ENCODE measurements at regions not wholly inside any gene's neighbourhood (a gene's known extent, or its start where the extent isn't known, plus 50 kb on each side); places are given as distances from the start of the nearest gene placed in this dataset.

DNA sequence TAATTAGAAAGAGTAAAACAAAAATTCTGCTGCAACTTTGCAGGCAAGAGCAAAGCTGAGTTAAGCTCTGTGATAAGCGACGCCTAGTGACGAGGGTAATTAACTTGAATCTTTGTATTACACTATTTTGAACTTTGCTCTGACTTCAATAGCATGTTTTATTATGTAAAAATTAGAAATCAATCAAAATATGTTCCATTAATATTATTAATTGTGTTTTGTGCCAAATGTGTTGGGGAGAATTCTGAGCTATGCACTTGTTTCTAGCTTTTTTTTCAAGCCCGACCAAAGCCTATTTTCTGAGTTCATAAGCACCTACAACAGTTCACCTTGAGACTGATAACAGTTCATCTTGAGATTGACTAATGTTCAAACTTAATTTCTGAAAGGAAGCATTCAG lies 90.1 kb upstream of the PDE3A start:
- no peak for DNase-seq

GRCh38 chr12:20280515-20280914 lies 87.8 kb upstream of the PDE3A start:
- DNase-seq: no peak

DNA sequence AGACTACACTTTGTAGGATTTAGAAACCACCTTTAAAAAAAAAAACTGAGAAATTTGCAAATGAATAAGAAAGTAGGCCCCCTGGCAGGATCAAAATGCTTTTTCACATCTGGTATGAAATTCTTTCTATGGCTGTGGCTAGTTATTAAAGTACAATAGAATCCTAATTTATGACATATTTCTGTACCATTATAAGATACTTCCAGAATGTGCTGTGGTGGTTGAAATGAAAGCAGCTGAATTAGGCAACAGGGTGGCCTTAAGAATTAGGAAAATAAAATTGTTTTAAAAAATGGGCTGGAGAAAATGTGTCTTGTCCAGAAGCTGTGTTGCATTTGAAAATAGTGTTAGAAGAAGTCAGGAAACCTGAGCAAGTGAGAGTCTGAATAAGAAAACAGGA lies 85.9 kb upstream of the PDE3A start:
- DNase-seq: no peak

DNA sequence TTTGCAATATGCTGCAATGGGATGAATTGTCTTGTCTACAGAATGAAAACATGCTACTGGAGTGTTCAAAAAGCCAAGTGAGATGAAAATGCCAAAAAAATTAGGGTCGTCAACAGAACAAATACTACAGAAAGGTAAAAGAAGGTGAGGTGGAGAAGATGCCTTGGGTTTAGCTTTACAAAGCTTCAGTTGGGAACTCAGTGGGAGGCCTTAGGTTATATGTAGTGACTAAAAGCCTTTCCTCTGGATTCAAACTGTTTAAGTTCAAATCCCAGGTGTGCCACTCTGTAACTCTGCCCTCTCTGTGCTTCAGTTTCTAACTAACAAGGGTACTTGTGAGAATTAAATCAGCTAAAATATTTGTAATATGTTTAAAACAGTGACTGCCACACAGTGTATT lies 84.9 kb upstream of the PDE3A start:
- DNase-seq: no peak

DNA sequence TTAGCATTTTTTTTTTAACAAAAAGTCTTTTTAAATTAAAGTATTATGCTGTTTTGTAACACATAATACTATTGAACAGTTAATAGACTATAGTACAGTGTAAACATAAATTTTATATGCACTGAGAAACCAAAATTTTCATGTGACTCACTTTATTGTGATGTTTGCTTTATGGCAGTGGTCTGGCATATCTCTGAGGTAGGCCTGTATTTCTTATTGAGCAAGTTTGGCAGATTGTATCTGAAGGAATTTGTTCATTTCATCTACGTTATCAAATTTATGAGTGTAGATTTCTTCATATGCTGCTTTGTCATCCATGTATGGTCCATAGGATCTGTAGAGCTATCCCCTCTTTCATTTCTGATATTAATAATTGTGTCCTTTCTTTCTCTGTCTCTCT lies 78.8 kb upstream of the PDE3A start:
- DNase-seq: no peak

DNA sequence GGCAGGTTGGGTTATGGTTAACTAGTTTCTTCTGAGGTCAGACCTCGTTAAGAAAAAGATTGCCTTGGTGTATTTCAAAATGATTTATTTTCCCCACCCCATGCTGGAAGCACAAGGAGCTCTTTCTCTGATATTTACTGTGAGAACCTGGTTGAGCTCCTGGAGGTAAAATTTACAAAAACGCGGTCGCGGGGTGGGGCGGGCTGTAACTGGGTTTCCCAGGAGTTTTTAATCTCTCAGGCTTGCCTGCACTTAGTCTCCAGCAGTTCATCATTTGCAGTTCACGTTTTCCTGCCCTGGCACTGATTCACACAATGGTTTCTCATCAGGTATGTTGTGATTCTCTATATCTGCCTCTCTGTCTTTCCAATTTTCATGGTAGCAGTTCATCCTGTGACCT lies 67.9 kb upstream of the PDE3A start:
- DNase-seq: no peak

DNA sequence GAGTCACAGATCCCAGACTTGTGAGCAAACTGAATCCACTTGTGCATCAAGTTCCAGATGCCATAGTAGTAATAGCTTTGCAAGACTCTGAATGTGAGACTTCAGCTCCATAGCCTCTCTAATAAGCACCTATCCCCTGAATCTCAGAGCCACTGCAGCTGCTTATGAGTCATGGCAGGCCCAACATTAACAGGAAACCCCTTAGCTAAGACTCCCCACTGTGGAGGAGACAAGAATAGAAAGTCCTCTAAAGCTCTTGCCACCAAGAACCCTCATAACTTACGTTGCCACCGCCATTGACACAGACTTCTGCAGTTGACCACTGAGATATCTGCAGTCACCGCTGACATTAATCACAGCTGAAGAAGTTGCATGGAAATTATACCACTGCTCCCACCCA lies 62.9 kb upstream of the PDE3A start:
- DNase-seq: no peak

GRCh38 chr12:20309504-20310148 lies 58.7 kb upstream of the PDE3A start:
- no peak for DNase-seq

DNA sequence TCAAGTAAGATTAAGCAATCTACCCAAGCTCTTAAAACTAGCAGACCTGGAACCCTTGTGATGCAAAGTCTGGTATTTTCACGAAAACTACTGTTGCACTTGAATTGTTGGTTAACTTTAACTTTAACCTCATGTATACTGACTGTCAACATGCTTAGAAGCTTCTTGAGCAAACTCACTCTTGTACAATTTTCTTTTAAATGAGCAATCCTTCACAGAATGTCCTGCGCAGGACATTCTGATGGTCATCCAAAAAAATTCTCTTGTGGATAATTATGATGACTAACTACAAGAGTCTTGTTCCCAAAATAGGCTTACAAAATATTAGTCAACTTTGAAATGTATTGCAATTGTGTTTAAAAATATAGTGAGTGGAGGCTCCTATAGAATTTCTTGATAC lies 54.0 kb upstream of the PDE3A start:
- DNase-seq: no peak

DNA sequence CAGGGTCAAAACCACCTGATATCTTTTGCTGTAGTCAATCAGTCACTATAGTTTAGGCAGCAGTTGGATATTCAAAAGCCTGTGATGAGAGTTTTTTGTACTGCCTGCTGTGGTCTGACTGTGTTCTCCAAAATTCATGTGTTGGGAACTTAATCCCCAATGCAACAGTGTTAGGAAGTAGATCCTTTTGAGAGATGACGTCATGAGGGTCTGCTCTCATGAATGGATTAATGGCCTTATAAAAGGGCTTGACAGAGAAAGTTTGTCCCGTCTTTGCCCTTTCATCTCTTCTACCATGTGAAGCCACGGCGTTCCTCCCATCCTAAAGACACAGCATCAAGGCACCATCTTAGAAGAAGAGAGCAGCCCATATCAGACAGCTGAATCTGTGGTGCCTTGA lies 50.8 kb upstream of the PDE3A start:
- no peak for DNase-seq
